Medulla oblongata (tissue), 1 donor: ENCODE measurements at regions not wholly inside any gene's neighbourhood (a gene's known extent, or its start where the extent isn't known, plus 50 kb on each side); places are given as distances from the start of the nearest gene placed in this dataset.

Source experiments
- DNase-seq: peaks from one replicate; pipeline ENCODE4 v3.0.0-alpha.2; 2015; ENCODE audit errors: extremely low spot score

GRCh38 chr18:47484068-47484467, 232.6 kb upstream of the SKOR2 start:
- no peak for DNase-seq

- no peak for DNase-seq
Measured at GRCh38 chr18:47480166-47480565, 228.7 kb upstream of the SKOR2 start.

GRCh38 chr18:47471784-47472183, 220.3 kb upstream of the SKOR2 start:
- no peak for DNase-seq

- no peak for DNase-seq
Measured at GRCh38 chr18:47470941-47471340, 219.5 kb upstream of the SKOR2 start.

GRCh38 chr18:47469576-47469975, 218.1 kb upstream of the SKOR2 start:
- no peak for DNase-seq

- DNase-seq, result no peak
Measured at GRCh38 chr18:47461977-47462376, 210.5 kb upstream of the SKOR2 start.

- DNase-seq, result no peak
Measured at GRCh38 chr18:47461406-47461948, 210.0 kb upstream of the SKOR2 start.

GRCh38 chr18:47458483-47458882, 207.0 kb upstream of the SKOR2 start:
- no peak for DNase-seq

- no peak for DNase-seq
Measured at GRCh38 chr18:47457614-47458013, 206.2 kb upstream of the SKOR2 start.

GRCh38 chr18:47453038-47453437, 201.6 kb upstream of the SKOR2 start:
- DNase-seq, result no peak

GRCh38 chr18:47448956-47449355, 197.5 kb upstream of the SKOR2 start:
- no peak for DNase-seq

GRCh38 chr18:47441914-47442313, 190.5 kb upstream of the SKOR2 start:
- no peak for DNase-seq

- no peak for DNase-seq
Measured at GRCh38 chr18:47438001-47438400, 186.5 kb upstream of the SKOR2 start.

GRCh38 chr18:47436871-47437270, 185.4 kb upstream of the SKOR2 start:
- no peak for DNase-seq

- DNase-seq, result no peak
Measured at GRCh38 chr18:47434214-47434746, 182.8 kb upstream of the SKOR2 start.

GRCh38 chr18:47427923-47428637, 176.6 kb upstream of the SKOR2 start:
- DNase-seq, result no peak

- DNase-seq, result no peak
Measured at GRCh38 chr18:47427072-47427471, 175.6 kb upstream of the SKOR2 start.

- DNase-seq, result no peak
Measured at GRCh38 chr18:47425365-47425764, 173.9 kb upstream of the SKOR2 start.

GRCh38 chr18:47422524-47422923, 171.1 kb upstream of the SKOR2 start:
- no peak for DNase-seq

GRCh38 chr18:47420130-47420529, 168.7 kb upstream of the SKOR2 start:
- DNase-seq, result no peak

- no peak for DNase-seq
Measured at GRCh38 chr18:47418746-47419145, 167.3 kb upstream of the SKOR2 start.

- no peak for DNase-seq
Measured at GRCh38 chr18:47417807-47418206, 166.3 kb upstream of the SKOR2 start.

GRCh38 chr18:47415881-47416280, 164.4 kb upstream of the SKOR2 start:
- DNase-seq, result no peak

- no peak for DNase-seq
Measured at GRCh38 chr18:47413327-47413726, 161.9 kb upstream of the SKOR2 start.
